Astrocyte (in vitro differentiated cells and primary cell): ENCODE measurements at regions not wholly inside any gene's neighbourhood (a gene's known extent, or its start where the extent isn't known, plus 50 kb on each side); places are given as distances from the start of the nearest gene placed in this dataset.
"Not testable (repeated sequence)": the region's sequence is repeated elsewhere in the genome, so short reads cannot be mapped to it uniquely, and the experiment has no call there.

Experiments
- DNase-seq: peaks from one replicate; pipeline ENCODE4 v3.0.0-alpha.2; 2010; ENCODE audit warnings: low read depth
- FAIRE-seq: peaks from 2 replicates; lab custom pipeline; 2011; peaks lifted over from hg19 to GRCh38; lab: Jason Lieb, UNC
- H2AFZ ChIP-seq: 2 replicates; pipeline ENCODE4 v1.6.0; 2012; ENCODE audit warnings: low read depth, low read length, inconsistent platforms
- H3K27ac ChIP-seq: 2 replicates; pipeline ENCODE4 v1.5.1; 2011; ENCODE audit warnings: low read depth, low read length, inconsistent platforms
- H3K27me3 ChIP-seq: 2 replicates; pipeline ENCODE4 v1.6.0; 2011; ENCODE audit warnings: low read length, inconsistent platforms; ENCODE audit not compliant: insufficient read depth
- H3K36me3 ChIP-seq: 2 replicates; pipeline ENCODE4 v1.5.1; 2011; ENCODE audit warnings: low read length, inconsistent platforms; ENCODE audit not compliant: insufficient read depth
- H3K4me1 ChIP-seq: 2 replicates; pipeline ENCODE4 v1.5.1; 2011; ENCODE audit warnings: low read length, inconsistent platforms; ENCODE audit not compliant: insufficient read depth
- H3K4me2 ChIP-seq: 2 replicates; pipeline ENCODE4 v1.6.0; 2012; ENCODE audit warnings: low read length, inconsistent platforms
- H3K4me3 ChIP-seq: 2 replicates; pipeline ENCODE4 v1.5.1; 2011; ENCODE audit warnings: low read depth, mild to moderate bottlenecking, low read length, inconsistent platforms; ENCODE audit not compliant: insufficient read depth
- H3K79me2 ChIP-seq: 2 replicates; pipeline ENCODE4 v1.6.0; 2012; ENCODE audit warnings: mild to moderate bottlenecking, low read length, inconsistent platforms; ENCODE audit not compliant: insufficient read depth
- H3K9ac ChIP-seq: 2 replicates; pipeline ENCODE4 v1.6.0; 2012; ENCODE audit warnings: mild to moderate bottlenecking, low read length, inconsistent platforms
- H3K9me3 ChIP-seq: 2 replicates; pipeline ENCODE4 v1.5.1; 2012; ENCODE audit warnings: low read depth, mild to moderate bottlenecking, low read length, inconsistent platforms; ENCODE audit not compliant: insufficient read depth
- H4K20me1 ChIP-seq: 2 replicates; pipeline ENCODE4 v1.6.0; 2012; ENCODE audit warnings: low read length, inconsistent platforms; ENCODE audit not compliant: insufficient read depth
- H3K27ac Mint-ChIP-seq: one replicate; pipeline ENCODE4 v1.8.0; 2021; ENCODE audit warnings: mild to moderate bottlenecking, mixed read lengths; ENCODE audit not compliant: unreplicated experiment
- H3K27me3 Mint-ChIP-seq: one replicate; pipeline ENCODE4 v1.8.0; 2021; ENCODE audit warnings: low read depth, mixed read lengths; ENCODE audit not compliant: unreplicated experiment
- H3K36me3 Mint-ChIP-seq: one replicate; pipeline ENCODE4 v1.8.0; 2021; ENCODE audit warnings: low read depth, mixed read lengths; ENCODE audit not compliant: unreplicated experiment
- H3K4me1 Mint-ChIP-seq: one replicate; pipeline ENCODE4 v1.8.0; 2021; ENCODE audit warnings: low read depth, mixed read lengths; ENCODE audit not compliant: unreplicated experiment
- H3K4me3 Mint-ChIP-seq: one replicate; pipeline ENCODE4 v1.8.0; 2021; ENCODE audit warnings: mild to moderate bottlenecking, moderate library complexity, mixed read lengths; ENCODE audit not compliant: unreplicated experiment
- H3K9me3 Mint-ChIP-seq: one replicate; pipeline ENCODE4 v1.8.0; 2021; ENCODE audit warnings: mild to moderate bottlenecking, mixed read lengths; ENCODE audit not compliant: unreplicated experiment

GRCh38 chr2:95764966-95765365, 173.2 kb downstream of the TRIM43 start:
- not testable (repeated sequence) for H3K36me3 ChIP-seq, H3K27ac Mint-ChIP-seq, DNase-seq, H3K36me3 Mint-ChIP-seq, H3K4me1 Mint-ChIP-seq, H3K4me3 Mint-ChIP-seq, H3K27me3 ChIP-seq, H3K79me2 ChIP-seq, H3K9me3 Mint-ChIP-seq, H2AFZ ChIP-seq, H3K9me3 ChIP-seq, H3K4me3 ChIP-seq, H3K4me2 ChIP-seq, FAIRE-seq, H3K27ac ChIP-seq, H3K4me1 ChIP-seq, H4K20me1 ChIP-seq, H3K9ac ChIP-seq
- peaks cover 18% of the 10 kb centered on the region for H3K27me3 Mint-ChIP-seq

DNA sequence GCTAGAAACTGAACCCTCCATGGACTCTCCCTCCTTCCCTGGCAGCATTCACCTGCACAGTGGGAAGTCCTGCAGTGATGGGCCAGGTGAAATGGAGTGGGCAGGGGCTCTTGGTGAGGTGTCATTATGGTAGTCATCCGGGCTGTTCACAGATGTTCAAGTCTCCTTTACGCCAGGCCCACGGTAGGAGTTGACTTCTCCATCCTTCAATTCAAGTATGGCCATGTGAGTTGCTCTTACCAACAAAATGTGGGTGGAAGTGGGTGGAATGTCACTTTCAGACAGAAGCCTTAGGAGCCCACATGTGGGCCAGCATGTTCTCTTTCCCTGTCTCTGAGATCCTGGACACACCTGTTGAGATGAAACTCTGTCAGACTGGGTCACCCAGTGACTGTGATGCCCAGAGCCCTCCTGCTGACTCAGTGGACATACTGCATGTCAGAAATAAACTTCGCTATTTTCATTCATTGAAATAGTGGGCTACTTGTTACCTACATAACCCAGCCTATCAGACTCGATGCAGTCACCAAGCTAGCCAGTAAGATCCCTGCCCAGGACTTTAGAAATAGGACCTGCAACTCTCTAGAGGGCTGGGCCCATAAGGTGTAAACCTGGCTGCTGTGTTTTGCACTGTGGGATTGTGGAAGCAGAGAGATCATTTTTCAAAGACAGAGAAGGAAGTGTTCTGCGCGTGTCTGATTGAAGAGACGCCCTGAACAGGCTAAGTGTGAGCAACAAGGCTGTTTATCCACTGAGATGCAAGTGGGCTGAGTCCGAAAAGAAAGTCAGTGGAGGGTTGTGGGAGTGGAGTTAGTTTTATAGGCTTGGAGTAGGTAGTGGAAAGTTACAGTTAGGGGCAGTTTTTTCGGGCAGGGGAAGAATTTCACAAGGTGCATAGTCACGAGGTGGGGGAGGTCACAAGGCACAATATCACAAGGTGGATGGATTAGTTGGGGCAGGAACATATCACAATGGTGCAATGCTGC, 174.4 kb downstream of the TRIM43 start:
- not testable (repeated sequence) for H3K27ac ChIP-seq, H2AFZ ChIP-seq, H3K9ac ChIP-seq, H3K9me3 Mint-ChIP-seq, DNase-seq, H3K4me1 ChIP-seq, H3K4me1 Mint-ChIP-seq, H3K4me2 ChIP-seq, FAIRE-seq, H3K36me3 ChIP-seq, H3K9me3 ChIP-seq, H3K4me3 Mint-ChIP-seq, H4K20me1 ChIP-seq, H3K27ac Mint-ChIP-seq, H3K36me3 Mint-ChIP-seq, H3K4me3 ChIP-seq, H3K27me3 ChIP-seq, H3K79me2 ChIP-seq
- H3K27me3 Mint-ChIP-seq = peaks cover 18% of the 10 kb centered on the region

- not testable (repeated sequence) for DNase-seq
These were observed 175.7 kb downstream of the TRIM43 start for GRCh38 chr2:95767531-95767930.

DNA sequence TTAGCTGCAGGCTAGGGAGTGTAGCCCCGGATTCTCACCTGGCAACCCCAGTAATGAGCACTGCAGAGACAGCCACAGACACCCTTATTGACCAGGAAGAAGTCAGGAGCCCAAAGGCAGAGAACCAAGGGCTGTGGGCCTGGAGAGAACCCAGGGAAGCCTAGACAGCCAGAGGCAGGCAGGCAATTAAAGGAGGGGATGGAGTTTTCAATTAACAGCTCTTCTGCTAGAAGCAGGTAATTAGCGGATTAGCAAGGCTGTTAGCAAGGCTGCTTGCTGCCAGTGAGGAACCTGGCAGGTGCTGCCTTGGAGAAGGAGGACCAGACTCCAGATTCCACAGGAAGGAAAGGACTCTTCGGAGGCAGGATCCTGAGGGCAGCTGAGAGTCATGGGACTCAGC, 176.1 kb downstream of the TRIM43 start:
- H3K79me2 ChIP-seq, H3K36me3 Mint-ChIP-seq, H3K27me3 ChIP-seq, H3K4me1 Mint-ChIP-seq, H3K27ac Mint-ChIP-seq, H3K9me3 ChIP-seq, H3K36me3 ChIP-seq, FAIRE-seq, H3K9ac ChIP-seq, H3K27ac ChIP-seq, H4K20me1 ChIP-seq, DNase-seq, H3K4me1 ChIP-seq, H3K9me3 Mint-ChIP-seq, H3K4me3 ChIP-seq, H2AFZ ChIP-seq, H3K4me2 ChIP-seq: not testable (repeated sequence)
- peak overlapping the region; percentile 54 for H3K4me3 Mint-ChIP-seq
- peaks cover 15% of the 10 kb centered on the region for H3K27me3 Mint-ChIP-seq

More at GRCh38 chr2:95767531-95767930, 175.7 kb downstream of the TRIM43 start:
- not testable (repeated sequence) for H3K36me3 ChIP-seq, H3K9ac ChIP-seq, H3K4me3 Mint-ChIP-seq, H3K4me1 ChIP-seq, FAIRE-seq, H3K9me3 Mint-ChIP-seq, H3K27ac Mint-ChIP-seq, H4K20me1 ChIP-seq, H3K27ac ChIP-seq, H3K36me3 Mint-ChIP-seq, H3K4me1 Mint-ChIP-seq, H3K4me3 ChIP-seq, H2AFZ ChIP-seq, H3K79me2 ChIP-seq, H3K9me3 ChIP-seq, H3K27me3 ChIP-seq, H3K4me2 ChIP-seq
- H3K27me3 Mint-ChIP-seq = peaks cover 18% of the 10 kb centered on the region

DNA sequence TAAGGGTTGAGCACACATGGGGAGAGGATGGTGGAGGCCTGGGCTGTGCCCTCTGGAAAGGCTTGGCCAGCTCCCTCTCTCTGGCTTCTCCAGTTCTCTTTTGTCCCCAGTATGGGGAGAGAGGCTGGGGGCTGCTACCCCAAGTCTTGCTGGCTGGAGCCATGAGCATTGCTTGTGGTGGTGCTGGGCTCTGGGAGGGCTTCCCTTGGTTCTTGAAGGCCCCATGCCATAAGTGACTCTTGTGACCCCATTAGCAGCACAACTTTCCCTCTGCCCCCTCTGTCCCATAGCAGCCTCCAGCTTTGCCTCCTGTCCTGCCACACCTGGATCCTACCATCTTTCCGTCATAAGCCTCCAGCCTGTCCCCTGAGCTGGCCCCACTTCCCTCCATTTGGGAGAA, 177.5 kb downstream of the TRIM43 start:
- not testable (repeated sequence) for H3K27ac ChIP-seq, H3K27ac Mint-ChIP-seq, H2AFZ ChIP-seq, FAIRE-seq, H3K4me1 ChIP-seq, H3K27me3 ChIP-seq, H3K4me2 ChIP-seq, H3K36me3 ChIP-seq, H3K9me3 Mint-ChIP-seq, H4K20me1 ChIP-seq, H3K36me3 Mint-ChIP-seq, H3K79me2 ChIP-seq, H3K4me1 Mint-ChIP-seq, H3K9ac ChIP-seq, H3K4me3 Mint-ChIP-seq, H3K9me3 ChIP-seq, H3K4me3 ChIP-seq, DNase-seq
- peaks cover 12% of the 10 kb centered on the region for H3K27me3 Mint-ChIP-seq

DNA sequence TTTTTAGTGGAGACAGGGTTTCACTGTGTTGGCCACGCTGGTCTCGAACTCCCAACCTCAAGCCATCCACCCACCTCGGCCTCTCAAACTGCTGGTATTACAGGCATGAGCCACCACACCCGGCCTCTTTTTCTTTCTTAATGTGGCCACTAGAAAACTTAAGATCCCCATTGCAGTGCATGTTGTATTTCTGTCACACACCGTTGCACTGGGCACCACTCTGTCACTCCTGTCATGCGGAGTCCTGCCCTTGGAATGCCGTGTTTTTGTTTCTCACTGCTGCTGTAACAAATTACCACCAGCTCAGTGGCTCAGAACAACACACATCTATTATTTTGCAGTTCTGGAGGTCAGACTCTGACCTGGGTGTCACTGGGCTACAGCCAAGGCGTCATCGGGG, 178.9 kb downstream of the TRIM43 start:
- H3K36me3 Mint-ChIP-seq, H3K36me3 ChIP-seq, H3K4me3 ChIP-seq, H3K4me2 ChIP-seq, H3K9me3 Mint-ChIP-seq, H3K9me3 ChIP-seq, H3K79me2 ChIP-seq, DNase-seq, H3K4me1 ChIP-seq, H2AFZ ChIP-seq, FAIRE-seq, H3K27ac Mint-ChIP-seq, H4K20me1 ChIP-seq, H3K4me1 Mint-ChIP-seq, H3K9ac ChIP-seq, H3K27me3 ChIP-seq, H3K27ac ChIP-seq, H3K4me3 Mint-ChIP-seq: not testable (repeated sequence)
- H3K27me3 Mint-ChIP-seq = peaks cover 12% of the 10 kb centered on the region
